ENCODE measurements at regions not wholly inside any gene's neighbourhood (a gene's known extent, or its start where the extent isn't known, plus 50 kb on each side); places are given as distances from the start of the nearest gene placed in this dataset.

GRCh38 chr11:91761406-91762025 is 463.1 kb upstream of the FAT3 start:
- TF ChIP-seq CTCF (IDR thresholded peaks at IDR 0.05; ENCODE audit: low read length), result no peak
- no peak for TF ChIP-seq EZH2 (optimal IDR thresholded peaks at IDR 0.05; ENCODE audit: low read depth, low read length)
- TF ChIP-seq EZH2phosphoT487 (IDR thresholded peaks at IDR 0.05; ENCODE audit: low read length), result no peak
